Endothelial cell of umbilical vein (primary cell): ENCODE measurements at regions not wholly inside any gene's neighbourhood (a gene's known extent, or its start where the extent isn't known, plus 50 kb on each side); places are given as distances from the start of the nearest gene placed in this dataset.

Experiments used
- BruUV-seq: library from RNA; stranded (reverse); fragments of 400-500 nt; replicated peaks from 2 replicates; lab custom pipeline; 2021; lab: Mats Ljungman, UMichigan
- CTCF ChIA-PET: fragments of 300-600, 350-600 bp; sonication (Branson Sonifier 250); formaldehyde crosslinking; loops from one replicate; lab custom pipeline; 2021; ENCODE audit warnings: antibody characterized with exemption, inconsistent platforms; lab: Charles Lee
- POLR2A ChIA-PET: fragments of 300-600, 350-600 bp; sonication (Branson Sonifier 250); formaldehyde crosslinking; loops from one replicate; lab custom pipeline; 2021; ENCODE audit warnings: antibody characterized with exemption, inconsistent platforms; lab: Charles Lee
- DNase-seq: peaks from one replicate; pipeline ENCODE4 v3.0.0-alpha.2; 2011; ENCODE audit warnings: low read depth, low spot score
- FAIRE-seq: peaks from 2 replicates; lab custom pipeline; 2011; peaks lifted over from hg19 to GRCh38; lab: Jason Lieb, UNC
- H2AFZ ChIP-seq: 2 replicates; pipeline ENCODE4 v1.6.0; 2012; ENCODE audit warnings: low read depth, low read length, control low read depth, inconsistent platforms
- H3K27ac ChIP-seq: 2 replicates; pipeline ENCODE4 v1.5.1; 2011; ENCODE audit warnings: low read depth, mild to moderate bottlenecking, control low read depth, low read length, moderate library complexity; ENCODE audit not compliant: insufficient read depth
- H3K27me3 ChIP-seq, 2 experiments: 2 replicates each; pipeline versions ENCODE4 v1.6.0 to v1.6.1; 2011; ENCODE audit warnings: low read length in 2 of 2, mixed read lengths in 1 of 2; ENCODE audit not compliant: control insufficient read depth in 2 of 2, insufficient read depth in 2 of 2
- H3K36me3 ChIP-seq, 2 experiments: 2 replicates in 1 of 2; 3 replicates in 1 of 2; pipeline ENCODE4 v1.5.1; 2011; ENCODE audit warnings: low read length in 2 of 2, mild to moderate bottlenecking in 1 of 2, moderate library complexity in 1 of 2; ENCODE audit not compliant: control insufficient read depth in 2 of 2, insufficient read depth in 2 of 2; ENCODE audit errors: extremely low read depth in 1 of 2
- H3K4me1 ChIP-seq: 3 replicates; pipeline ENCODE4 v1.5.1; 2011; ENCODE audit warnings: mild to moderate bottlenecking, low read length; ENCODE audit not compliant: control insufficient read depth, insufficient read depth; ENCODE audit errors: extremely low read depth
- H3K4me2 ChIP-seq: 2 replicates; pipeline ENCODE4 v1.6.1; 2011; ENCODE audit warnings: low read length, control low read depth, mixed read lengths; ENCODE audit not compliant: insufficient read depth
- H3K4me3 ChIP-seq, 3 experiments: fragments of 200-600 bp in 1 of 3; sonication (generic), shearing (Covaris generic) in 1 of 3; replicated peaks in 1 of 3; 2 replicates each; pipeline ENCODE4 v1.5.1; 2011 to 2016; ENCODE audit warnings: control low read depth in 3 of 3, low read length in 3 of 3, mild to moderate bottlenecking in 2 of 3, inconsistent platforms in 1 of 3, low read depth in 1 of 3, moderate library complexity in 1 of 3; ENCODE audit not compliant: insufficient read depth in 1 of 3
- H3K79me2 ChIP-seq: 2 replicates; pipeline ENCODE4 v1.6.0; 2012; ENCODE audit warnings: low read length, inconsistent platforms; ENCODE audit not compliant: control insufficient read depth, insufficient read depth
- H3K9ac ChIP-seq: replicated peaks from 2 replicates; pipeline ENCODE3; 2011; ENCODE audit warnings: low read length, control low read depth; ENCODE audit not compliant: insufficient read depth; ENCODE audit errors: extremely low read depth
- H3K9me1 ChIP-seq: replicated peaks from 3 replicates; pipeline ENCODE4 v1.6.0; 2011; ENCODE audit warnings: mild to moderate bottlenecking, low read length; ENCODE audit not compliant: control insufficient read depth, insufficient read depth; ENCODE audit errors: extremely low read depth
- H3K9me3 ChIP-seq: replicated peaks from 2 replicates; pipeline ENCODE4 v1.5.1; 2012; ENCODE audit warnings: low read length, inconsistent platforms; ENCODE audit not compliant: control insufficient read depth, insufficient read depth
- H4K20me1 ChIP-seq: replicated peaks from 2 replicates; pipeline ENCODE3; 2011; ENCODE audit warnings: mild to moderate bottlenecking, low read length; ENCODE audit not compliant: control insufficient read depth, insufficient read depth; ENCODE audit errors: extremely low read depth
- CTCF ChIP-seq, 2 donors: IDR thresholded peaks; 1 replicate in 1 of 2; 2 replicates in 1 of 2; pipeline ENCODE4 v1.5.1; 2011; ENCODE audit warnings: low read length in 2 of 2, mild to moderate bottlenecking in 2 of 2, moderate library complexity in 2 of 2, control low read depth in 1 of 2, inconsistent platforms in 1 of 2, low read depth in 1 of 2; ENCODE audit not compliant: insufficient read depth in 1 of 2; ENCODE audit errors: extremely low read depth in 1 of 2
- EZH2 ChIP-seq: IDR thresholded peaks from 2 replicates; pipeline ENCODE4 v1.6.1; 2012; ENCODE audit warnings: borderline replicate concordance, low read depth, mild to moderate bottlenecking, moderate library complexity, low read length, inconsistent platforms; ENCODE audit not compliant: severe bottlenecking
- FOS ChIP-seq: IDR thresholded peaks from 2 replicates; pipeline ENCODE4 v1.6.1; 2011; ENCODE audit warnings: mild to moderate bottlenecking, low read length, moderate library complexity, borderline replicate concordance; ENCODE audit not compliant: insufficient read depth
- GATA2 ChIP-seq: IDR thresholded peaks from 2 replicates; pipeline ENCODE4 v1.7.0; 2011; ENCODE audit warnings: low read depth, mild to moderate bottlenecking, moderate library complexity, mixed read lengths, low read length; ENCODE audit not compliant: insufficient read length, insufficient read depth
- JUN ChIP-seq: IDR thresholded peaks from 2 replicates; pipeline ENCODE4 v1.6.1; 2011; ENCODE audit warnings: borderline replicate concordance, low read depth; ENCODE audit not compliant: insufficient read length, insufficient read depth
- MAX ChIP-seq: IDR thresholded peaks from 2 replicates; pipeline ENCODE4 v1.6.1; 2011; ENCODE audit not compliant: insufficient read depth, insufficient read length
- MYC ChIP-seq: IDR thresholded peaks from one replicate; pipeline ENCODE4 v1.6.1; 2011; ENCODE audit warnings: mild to moderate bottlenecking, low read depth, low read length
- POLR2A ChIP-seq: IDR thresholded peaks from 2 replicates; pipeline ENCODE4 v1.6.1; 2012; ENCODE audit warnings: low read depth, mild to moderate bottlenecking, control low read depth, low read length
- POLR2AphosphoS5 ChIP-seq: IDR thresholded peaks from 2 replicates; pipeline ENCODE4 v1.6.1; 2012; ENCODE audit warnings: low read depth, mild to moderate bottlenecking, control low read depth, low read length, moderate library complexity; ENCODE audit not compliant: insufficient read depth
- dilution Hi-C: fragments of 300-500 bp; cut with MboI; formaldehyde crosslinking; loops from one replicate; pipeline ENCODE4 v1.15.0; 2019; ENCODE audit warnings: low sequenced_read_pairs; ENCODE audit not compliant: extremely low pct_ligation_motif_present
- intact Hi-C: fragments of 100-400 bp; cut with micrococcal nuclease; formaldehyde crosslinking; loops from one replicate; pipeline ENCODE4 v1.10.0; 2022

- Histone ChIP-seq H3K9me3 (no peaks in the 10 kb centered on the region), H3K4me2 (no peak overlapping the region), H3K9ac (no peak overlapping the region), H4K20me1 (no peaks in the 10 kb centered on the region), H3K27me3 (no peaks in the 10 kb centered on the region), H3K4me3 (no peak overlapping the region), H3K79me2 (no peaks in the 10 kb centered on the region), H3K4me1 (no peaks in the 10 kb centered on the region), H3K36me3 (no peaks in the 10 kb centered on the region), H3K27ac (no peak overlapping the region), H2AFZ (no peak overlapping the region), H3K9me1 (no peaks in the 10 kb centered on the region)
- ChIA-PET POLR2A (no interaction called here), CTCF (interaction anchor here (0.5 to 4.3 kb wide), 17 partner anchors 10 to 1464 kb away, joined by 3 to 44 read pairs (median 4); no protein-coding TSS in a partner anchor)
- dilution Hi-C loops (no loop called here), intact Hi-C loops (loop anchor here (1.0 to 10.0 kb wide), 3 partner anchors 244 to 1446 kb away; no protein-coding TSS in a partner anchor)
- FAIRE-seq: peak; percentile 52
- BruUV-seq: no TSS peak
- DNase-seq: peak; percentile 41
- TF ChIP-seq POLR2AphosphoS5: no peak
- no peak for TF ChIP-seq FOS
- no peak for TF ChIP-seq JUN
- no peak for TF ChIP-seq MAX
- no peak for TF ChIP-seq POLR2A
- peak; percentile 39 to 40 for TF ChIP-seq CTCF (IDR thresholded peaks at IDR 0.05; ENCODE audit: extremely low read depth in 1 of 2, insufficient read depth in 1 of 2, low read depth in 1 of 2, low read length in 2 of 2)
- TF ChIP-seq MYC: no peak
- peak; percentile 38 for TF ChIP-seq GATA2
- TF ChIP-seq EZH2: no peak
Observed at GRCh38 chr4:130808492-130808891, 1712.5 kb downstream of the C4orf33 start.
